ENCODE measurements at regions not wholly inside any gene's neighbourhood (a gene's known extent, or its start where the extent isn't known, plus 50 kb on each side); places are given as distances from the start of the nearest gene placed in this dataset.

DNA sequence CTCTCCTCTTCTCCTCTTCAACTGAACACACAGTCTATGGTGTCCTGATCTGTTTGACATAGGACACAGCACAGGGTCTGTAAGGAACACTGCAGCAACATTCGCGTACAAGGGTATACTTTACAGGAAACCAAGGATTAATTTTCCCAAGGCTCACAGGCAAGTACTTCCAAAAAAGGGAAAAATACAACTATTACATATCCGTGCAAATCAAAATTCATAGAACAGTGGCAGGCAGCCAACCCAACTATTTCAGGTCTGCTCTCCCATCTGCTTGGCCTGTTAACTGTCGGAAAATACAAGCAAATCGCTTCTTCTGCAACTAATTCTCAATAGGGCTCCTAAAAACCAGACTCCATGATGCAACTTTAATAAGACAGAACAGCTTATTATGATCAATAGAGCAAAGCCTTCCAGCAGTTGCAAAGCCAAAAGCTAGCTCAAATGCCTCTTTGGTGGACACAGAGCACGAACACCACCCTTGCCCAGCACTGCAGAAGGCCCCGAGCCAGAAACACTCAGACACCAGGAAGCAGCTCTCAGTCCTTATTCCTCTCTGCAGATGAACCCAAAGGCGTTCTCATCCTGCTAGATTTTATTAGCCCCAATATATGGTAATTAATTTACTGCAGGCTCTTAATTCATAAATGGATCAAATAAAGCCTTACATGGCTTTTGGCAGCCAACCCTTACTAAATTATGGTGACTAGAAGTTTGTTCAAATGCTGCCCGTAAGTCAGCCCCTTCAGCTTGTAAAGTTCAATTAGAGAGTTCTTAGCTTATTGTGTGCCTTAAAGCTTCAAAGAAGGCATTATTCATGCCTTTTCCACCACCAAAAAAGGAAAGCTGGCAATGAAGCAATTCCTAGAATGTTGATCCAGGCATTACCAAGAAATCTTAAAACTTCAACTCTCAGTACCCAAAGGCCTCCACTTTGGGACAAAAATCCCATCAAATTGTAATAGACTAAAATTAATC lies 68.8 kb downstream of the ZNF608 start:
- no peaks in the 10 kb centered on the region for H3K27me3 ChIP-seq
- no peak overlapping the region for H3K4me3 ChIP-seq (replicated peaks in 1 of 3)
- intact Hi-C loops (cut with DNase I) = no loop called here
- H3K36me3 ChIP-seq = no peaks in the 10 kb centered on the region
- no peaks in the 10 kb centered on the region for H3K9me3 ChIP-seq
- H3K4me1 ChIP-seq = peaks cover 54% of the 10 kb centered on the region in 2 donors
- no peak for TF ChIP-seq POLR2A (IDR thresholded peaks at IDR 0.05)
- TF ChIP-seq, protein P1, sequence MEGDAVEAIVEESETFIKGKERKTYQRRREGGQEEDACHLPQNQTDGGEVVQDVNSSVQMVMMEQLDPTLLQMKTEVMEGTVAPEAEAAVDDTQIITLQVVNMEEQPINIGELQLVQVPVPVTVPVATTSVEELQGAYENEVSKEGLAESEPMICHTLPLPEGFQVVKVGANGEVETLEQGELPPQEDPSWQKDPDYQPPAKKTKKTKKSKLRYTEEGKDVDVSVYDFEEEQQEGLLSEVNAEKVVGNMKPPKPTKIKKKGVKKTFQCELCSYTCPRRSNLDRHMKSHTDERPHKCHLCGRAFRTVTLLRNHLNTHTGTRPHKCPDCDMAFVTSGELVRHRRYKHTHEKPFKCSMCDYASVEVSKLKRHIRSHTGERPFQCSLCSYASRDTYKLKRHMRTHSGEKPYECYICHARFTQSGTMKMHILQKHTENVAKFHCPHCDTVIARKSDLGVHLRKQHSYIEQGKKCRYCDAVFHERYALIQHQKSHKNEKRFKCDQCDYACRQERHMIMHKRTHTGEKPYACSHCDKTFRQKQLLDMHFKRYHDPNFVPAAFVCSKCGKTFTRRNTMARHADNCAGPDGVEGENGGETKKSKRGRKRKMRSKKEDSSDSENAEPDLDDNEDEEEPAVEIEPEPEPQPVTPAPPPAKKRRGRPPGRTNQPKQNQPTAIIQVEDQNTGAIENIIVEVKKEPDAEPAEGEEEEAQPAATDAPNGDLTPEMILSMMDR (IDR thresholded peaks at IDR 0.05) = no peak
- H3K27ac ChIP-seq = peak overlapping the region in 1 of 3 donors; percentile 24
- DNase-seq = peak; percentile 62 to 74
- 47 to 57% methylated on average over 9 of the region's 9 CpGs for WGBS, 2 donors

DNA sequence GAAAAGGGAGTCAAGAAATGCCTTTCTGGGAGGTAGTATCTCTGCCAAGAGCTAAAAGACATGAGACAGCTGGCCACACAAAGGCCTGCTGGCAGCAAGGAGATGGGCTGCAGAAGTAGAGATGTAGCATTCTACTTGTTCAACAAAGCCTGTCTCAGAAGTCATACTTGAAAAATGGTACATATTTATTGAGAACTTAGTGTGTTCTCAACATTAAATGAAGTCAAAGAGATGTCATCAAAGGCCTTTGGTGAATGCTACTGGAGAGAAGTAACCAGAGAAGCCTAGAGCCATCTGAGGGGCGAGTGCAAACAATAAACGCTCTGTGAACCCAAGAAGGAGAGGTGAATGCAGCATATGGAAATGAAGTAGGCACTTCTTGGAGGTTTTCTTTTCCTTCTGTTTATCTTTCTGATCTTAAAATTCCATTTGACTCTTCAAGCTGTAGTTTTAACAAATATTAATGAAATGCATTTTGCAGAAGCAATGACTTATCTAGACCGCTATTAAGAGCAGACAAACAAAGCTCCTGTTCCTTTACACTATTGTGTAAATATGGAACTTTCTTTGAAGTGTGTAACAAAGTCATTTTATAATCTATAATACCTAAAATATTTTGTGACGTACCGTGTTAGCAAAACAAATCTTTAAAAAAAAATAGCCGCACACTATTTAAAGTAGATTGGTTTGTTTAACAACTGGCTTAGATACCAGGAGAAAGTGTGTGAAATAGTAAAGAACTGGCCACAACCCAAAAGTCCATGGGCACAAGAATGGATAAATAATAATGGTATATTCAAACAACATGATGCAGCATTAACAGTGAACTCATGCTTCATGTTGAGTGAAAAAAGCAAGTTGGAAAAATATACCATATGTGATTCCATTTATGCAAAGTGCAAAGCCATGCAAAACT lies 70.2 kb downstream of the ZNF608 start:
- H3K4me1 ChIP-seq = peaks cover 58 to 68% of the 10 kb centered on the region in 2 donors
- H3K36me3 ChIP-seq = no peaks in the 10 kb centered on the region
- WGBS, 2 donors = 91 to 92% methylated on average over 6 of the region's 6 CpGs
- H3K27ac ChIP-seq = peak overlapping the region in 1 of 3 donors; percentile 7
- no peaks in the 10 kb centered on the region for H3K9me3 ChIP-seq
- DNase-seq = no peak
- no peak for TF ChIP-seq POLR2A (IDR thresholded peaks at IDR 0.05)
- TF ChIP-seq, protein P1 (IDR thresholded peaks at IDR 0.05) = no peak
- intact Hi-C loops (cut with DNase I) = no loop called here
- no peak overlapping the region for H3K4me3 ChIP-seq (replicated peaks in 1 of 3)
- H3K27me3 ChIP-seq = no peaks in the 10 kb centered on the region

DNA sequence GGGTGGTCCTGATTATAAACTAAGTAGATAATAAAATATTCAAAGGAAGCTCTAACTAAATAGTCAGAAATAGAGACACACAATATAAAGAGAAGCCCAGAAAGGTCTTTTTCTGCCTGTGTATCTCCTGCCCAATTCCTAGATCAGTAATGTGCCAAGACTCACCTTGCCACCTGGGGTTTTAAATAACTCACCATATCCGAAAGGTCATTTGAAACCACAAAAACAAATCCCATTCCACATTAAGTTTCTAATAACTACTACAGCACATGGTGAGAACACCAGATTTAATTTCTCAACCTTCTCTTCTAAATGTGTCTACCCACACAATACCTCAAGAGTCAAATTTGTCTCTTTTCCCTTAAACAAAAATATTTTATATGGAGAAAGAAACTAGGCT lies 75.2 kb downstream of the ZNF608 start:
- intact Hi-C loops (cut with DNase I) = no loop called here

DNA sequence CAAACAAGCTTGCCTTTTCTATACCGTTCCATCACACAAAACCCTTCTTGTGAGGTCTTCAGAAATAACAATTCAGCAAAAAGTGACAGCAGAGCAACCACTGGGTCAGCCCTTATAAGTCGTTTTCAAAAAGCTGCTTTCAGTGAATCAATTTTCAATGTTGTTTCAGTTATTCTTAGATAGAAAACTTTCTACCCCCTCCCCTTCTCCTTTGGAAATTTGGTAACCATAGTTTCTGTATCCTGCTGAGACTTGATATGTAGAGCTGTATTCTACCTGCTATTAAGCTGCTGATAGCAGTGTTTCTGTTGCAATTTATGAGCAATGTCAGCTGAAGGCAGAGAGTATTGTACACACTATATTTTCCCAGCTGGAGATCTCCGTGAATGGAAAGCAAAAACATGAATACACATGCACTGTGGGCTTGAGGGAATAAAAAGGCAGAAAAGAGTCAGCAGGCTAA lies 75.7 kb downstream of the ZNF608 start:
- intact Hi-C loops (cut with DNase I) = no loop called here
- Histone ChIP-seq H3K9me3 (no peaks in the 10 kb centered on the region), H3K36me3 (no peaks in the 10 kb centered on the region), H3K4me1 (peaks cover 36 to 40% of the 10 kb centered on the region in 2 donors), H3K27me3 (no peaks in the 10 kb centered on the region), H3K4me3 (replicated peaks in 1 of 3) (no peak overlapping the region), H3K27ac (no peak overlapping the region)
- TF ChIP-seq, protein P1 (IDR thresholded peaks at IDR 0.05) = no peak
- TF ChIP-seq POLR2A (IDR thresholded peaks at IDR 0.05) = no peak
- no peak for DNase-seq
- WGBS, 2 donors = 68 to 73% methylated on average over 3 of the region's 3 CpGs

More for the DNA sequence above, 75.2 kb downstream of the ZNF608 start:
- TF ChIP-seq, protein P1 (IDR thresholded peaks at IDR 0.05) = no peak
- no peak for TF ChIP-seq POLR2A (IDR thresholded peaks at IDR 0.05)
- no peak overlapping the region for H3K4me3 ChIP-seq (replicated peaks in 1 of 3)
- H3K27ac ChIP-seq = no peak overlapping the region
- no peaks in the 10 kb centered on the region for H3K27me3 ChIP-seq
- H3K36me3 ChIP-seq = no peaks in the 10 kb centered on the region
- 90 to 91% methylated on average over 1 of the region's 1 CpG for WGBS, 2 donors
- no peak for DNase-seq
- peaks cover 40 to 44% of the 10 kb centered on the region in 2 donors for H3K4me1 ChIP-seq
- no peaks in the 10 kb centered on the region for H3K9me3 ChIP-seq

All from thyroid gland (tissue), 4 donors.